Daoy (cell line): ENCODE measurements at regions not wholly inside any gene's neighbourhood (a gene's known extent, or its start where the extent isn't known, plus 50 kb on each side); places are given as distances from the start of the nearest gene placed in this dataset.
"Not testable (repeated sequence)": the region's sequence is repeated elsewhere in the genome, so short reads cannot be mapped to it uniquely, and the experiment has no call there.

Experiments used
- DNase-seq: peaks from one replicate; pipeline ENCODE4 v3.0.0-alpha.2; 2015; ENCODE audit warnings: low read depth

DNA sequence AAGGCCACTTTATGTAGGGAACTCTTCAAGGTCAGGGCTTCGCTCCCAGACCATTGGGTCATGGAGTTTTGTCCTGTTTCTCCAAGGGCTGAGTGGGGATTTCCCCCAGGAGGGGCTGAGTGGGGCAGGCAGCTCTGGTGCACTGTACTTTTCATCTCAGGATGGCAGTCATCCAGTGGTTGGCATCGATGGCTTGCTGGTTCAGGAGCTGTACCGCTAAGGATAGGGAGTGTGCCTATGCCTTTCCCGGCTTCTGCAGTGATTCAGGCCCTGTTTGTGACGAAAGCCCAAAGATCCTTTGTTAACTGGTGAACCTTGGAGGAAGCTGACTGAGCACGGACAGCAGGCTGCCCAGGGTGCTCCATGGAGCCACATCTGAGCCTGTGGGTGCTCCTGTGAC lies 100.1 kb upstream of the GADD45A start:
- no peak for DNase-seq

DNA sequence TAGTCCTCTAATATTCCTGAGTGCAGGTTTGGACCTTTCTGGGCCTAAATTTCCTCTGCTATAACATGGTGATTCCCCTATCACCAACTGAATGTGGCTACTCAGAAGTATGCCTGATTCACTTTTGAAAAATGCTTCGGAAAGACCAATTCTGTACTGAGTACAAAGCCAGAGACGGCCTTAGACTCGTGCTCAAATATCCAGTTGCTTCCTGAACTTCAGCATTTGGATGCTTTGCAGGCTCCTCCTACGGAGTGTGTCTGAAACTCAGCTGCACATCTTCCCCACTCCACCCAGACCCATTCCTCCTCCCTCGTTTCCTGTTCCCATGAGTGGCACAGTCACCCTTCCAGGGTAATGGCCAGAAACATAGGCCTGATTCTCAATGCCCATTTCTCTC lies 98.4 kb upstream of the GADD45A start:
- no peak for DNase-seq

DNA sequence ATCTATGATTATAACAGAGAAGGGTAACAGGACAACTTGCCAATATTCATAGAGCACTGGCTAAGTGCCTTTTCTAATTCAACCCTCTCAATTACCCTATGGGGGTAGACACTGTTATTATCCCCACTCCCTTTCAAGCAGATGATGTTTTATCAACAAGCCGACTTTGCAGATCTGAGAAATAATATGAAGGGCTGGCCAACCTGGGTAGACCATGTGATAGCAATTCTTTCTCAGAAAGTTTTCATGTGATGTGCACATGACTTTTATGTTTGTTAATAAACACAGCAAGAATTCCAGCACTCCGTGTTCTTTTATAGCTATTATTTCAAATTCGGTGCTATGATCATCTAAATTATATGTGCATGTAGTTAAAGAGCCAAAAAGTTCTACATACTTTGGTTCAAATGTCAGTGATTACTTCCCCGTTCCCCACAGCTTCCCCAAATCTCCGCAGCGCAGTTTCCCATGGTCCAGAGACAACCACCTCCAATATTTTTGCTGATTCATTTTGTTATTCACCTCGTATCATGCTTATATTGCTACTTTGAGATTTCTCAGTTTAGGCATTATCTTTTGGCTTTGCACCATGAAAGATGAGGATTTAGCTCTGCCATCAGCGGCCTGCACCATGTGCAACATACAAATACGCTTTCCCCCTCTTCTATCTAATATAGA lies 96.7 kb upstream of the GADD45A start:
- DNase-seq: no peak

DNA sequence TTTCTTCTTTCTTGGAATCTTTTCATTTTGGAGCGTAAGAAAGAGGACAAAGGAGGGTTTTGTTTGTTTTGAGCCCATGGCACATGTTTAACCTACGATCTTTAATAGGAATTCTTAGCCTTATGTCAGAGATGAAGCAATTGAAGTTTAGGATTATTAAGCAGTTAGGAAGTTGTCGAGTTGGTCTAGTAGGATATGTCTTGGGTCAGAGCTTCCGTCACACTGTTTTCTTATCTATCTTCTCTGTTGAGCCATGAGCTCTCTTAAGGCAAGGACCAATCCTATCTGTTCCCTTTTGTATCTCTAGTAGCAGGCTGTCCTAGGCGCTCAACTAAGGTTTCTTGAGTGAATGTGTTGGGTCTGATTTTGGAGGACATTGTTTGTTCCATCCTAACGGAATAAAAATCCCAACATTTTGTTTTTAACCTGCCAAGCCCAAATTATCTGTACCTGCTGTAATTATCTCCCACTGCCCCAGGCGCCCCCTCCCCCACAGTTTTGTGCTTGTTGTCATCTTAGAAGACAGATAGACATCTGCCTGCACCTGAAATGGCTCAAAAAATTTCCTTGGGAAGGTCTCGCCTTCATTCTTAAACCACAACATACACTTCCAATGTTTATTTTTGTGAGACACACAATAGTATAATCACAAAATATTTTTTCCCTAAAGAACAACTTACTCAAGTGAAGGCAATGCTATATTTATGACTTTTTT lies 95.3 kb upstream of the GADD45A start:
- DNase-seq: no peak

DNA sequence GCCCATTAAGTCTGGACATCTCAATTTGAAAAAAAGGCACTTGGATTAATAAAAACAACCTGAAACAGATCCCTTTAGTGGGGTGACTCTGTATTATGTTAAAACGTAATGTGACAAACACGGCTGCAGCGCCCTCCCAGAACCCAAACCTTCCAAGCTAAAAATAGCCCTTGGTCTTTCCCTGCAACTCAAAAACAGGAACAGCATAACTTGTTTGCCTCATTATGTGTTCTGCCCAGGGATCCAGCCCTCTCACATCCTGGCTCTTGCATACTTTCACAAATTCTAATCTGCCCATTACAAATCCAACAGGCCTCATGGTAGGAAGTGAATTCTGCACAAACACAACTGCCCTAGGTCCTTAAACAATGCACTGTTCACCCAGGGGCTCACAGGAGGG lies 94.7 kb upstream of the GADD45A start:
- DNase-seq: no peak

DNA sequence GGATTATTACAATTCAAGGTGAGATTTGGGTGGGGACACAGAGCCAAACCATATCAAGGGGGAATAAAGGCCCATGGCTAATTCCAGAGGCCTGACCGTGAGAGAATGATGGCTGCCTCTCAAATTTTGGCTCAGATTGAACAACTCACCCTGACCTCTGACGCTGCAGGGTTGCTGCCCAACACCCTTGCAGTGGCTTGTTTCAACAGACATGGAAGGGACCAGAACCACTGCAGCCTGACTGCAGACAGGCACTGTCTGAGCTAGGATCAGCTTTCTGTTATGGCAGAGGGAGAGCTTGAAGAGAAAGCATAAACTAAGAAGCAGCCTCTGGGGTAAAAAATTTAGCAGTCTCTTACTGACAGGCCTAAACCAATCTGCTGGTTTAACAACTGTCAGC lies 90.2 kb upstream of the GADD45A start:
- DNase-seq: no peak

DNA sequence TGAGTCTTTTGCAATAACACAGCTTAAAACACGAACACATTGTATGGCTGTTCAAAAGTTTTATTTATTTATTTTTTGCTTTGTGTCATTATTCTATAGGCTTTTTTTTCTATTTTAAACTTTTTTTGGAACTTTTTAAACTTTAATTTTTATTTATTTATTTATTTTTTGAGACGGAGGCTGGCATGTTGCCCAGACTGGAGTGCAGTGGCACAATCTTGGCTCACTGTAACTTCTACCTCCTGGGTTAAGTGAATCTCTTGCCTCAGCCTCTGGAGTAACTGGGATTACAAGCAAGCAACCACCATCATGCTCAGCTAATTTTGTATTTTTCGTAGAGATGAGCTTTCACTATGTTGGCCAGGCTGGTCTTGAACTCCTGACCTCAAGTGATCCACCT lies 88.3 kb upstream of the GADD45A start:
- DNase-seq: no peak

DNA sequence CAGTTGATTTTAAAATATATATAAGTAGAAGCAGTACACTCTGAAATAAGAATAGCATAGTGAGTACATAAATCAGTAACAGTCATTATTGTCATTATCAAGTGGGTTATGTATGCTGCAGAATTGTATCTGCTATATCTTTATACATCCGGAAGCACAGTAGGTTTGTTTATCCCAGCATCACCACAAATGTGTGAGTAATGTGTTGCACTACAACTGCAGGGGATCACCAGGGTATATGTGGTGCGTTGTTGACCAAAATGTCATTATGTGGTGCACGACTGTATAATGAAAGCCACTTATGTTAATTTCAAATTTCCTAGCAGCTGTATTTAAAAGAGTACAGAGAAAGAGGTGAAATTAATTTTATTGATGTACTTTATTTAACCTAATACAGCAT lies 87.7 kb upstream of the GADD45A start:
- peak; percentile 19 for DNase-seq

DNA sequence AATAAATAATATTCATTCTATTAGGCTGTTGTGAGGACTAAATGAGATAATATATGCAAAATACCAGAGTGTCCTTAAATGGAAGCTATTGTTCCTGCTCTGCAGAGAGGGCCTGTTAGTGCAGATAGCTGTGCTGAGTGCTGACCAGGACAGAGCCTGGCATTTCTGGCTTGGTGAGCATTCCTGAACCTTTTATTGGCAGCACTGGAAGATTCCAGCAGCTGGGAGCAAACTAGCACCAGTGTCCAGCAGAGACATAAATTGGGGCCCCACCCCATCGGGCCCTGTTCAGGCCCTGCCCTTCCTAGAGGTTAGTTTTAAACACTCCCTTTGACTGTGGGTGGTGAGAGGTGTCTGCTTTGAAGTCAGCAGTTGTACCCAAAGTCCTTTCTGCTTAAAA lies 85.9 kb upstream of the GADD45A start:
- no peak for DNase-seq

DNA sequence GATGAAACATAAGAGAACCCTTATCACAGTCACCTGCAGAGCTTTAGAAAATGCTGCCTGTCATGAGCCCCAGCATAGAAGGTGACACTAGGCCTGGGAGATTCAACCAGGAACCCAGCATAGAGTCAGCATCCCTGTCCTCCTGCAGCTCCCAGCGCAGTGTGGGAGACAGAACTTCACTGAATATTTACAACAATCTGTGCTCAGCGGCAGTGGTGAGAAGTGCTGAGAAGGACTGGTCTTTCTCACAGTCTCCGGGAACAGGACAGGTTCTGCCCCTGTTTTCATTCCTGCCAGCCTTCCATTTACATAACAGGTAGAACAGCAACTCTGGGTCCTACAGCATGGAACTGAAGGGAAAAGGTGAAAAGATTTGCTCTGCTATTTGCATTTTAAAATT lies 83.5 kb upstream of the GADD45A start:
- no peak for DNase-seq

DNA sequence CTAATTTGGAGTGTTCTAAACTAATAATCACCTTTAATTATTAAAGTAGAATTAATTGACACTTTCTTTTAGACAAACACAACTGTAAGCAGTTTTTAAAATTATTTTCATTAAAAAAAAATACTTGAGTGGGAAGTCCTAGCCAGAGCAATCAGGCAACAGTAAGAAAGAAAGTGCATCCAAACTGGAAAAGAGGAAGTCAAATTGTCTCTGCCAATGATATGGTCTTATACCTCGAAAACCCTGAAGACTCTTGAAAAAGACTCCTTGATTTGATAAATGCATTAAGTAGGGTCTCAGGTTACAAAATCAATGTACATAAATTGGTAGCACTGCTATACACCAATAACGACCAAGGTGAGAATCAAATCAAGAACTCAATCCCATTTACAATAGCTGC lies 83.0 kb upstream of the GADD45A start:
- DNase-seq: no peak

DNA sequence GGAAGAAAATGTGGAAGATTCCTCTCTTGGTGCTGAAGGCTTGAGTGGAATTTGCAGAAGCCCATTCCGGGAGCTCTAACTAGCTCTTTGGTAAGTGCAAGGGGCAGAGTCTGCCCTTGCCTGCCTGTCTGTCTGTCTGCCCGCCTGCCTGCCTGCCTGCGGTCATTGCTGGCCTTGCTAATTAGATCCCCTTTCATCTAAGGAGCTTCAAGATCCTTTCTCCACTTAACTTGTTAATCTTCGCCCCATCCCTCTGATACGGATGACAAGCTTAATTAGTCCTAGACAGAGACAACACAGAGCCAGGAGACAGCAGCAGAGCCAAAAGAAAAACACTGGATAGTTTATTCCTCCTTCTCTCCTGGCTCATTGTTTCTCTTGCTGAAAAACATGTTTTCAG lies 80.2 kb upstream of the GADD45A start:
- no peak for DNase-seq

DNA sequence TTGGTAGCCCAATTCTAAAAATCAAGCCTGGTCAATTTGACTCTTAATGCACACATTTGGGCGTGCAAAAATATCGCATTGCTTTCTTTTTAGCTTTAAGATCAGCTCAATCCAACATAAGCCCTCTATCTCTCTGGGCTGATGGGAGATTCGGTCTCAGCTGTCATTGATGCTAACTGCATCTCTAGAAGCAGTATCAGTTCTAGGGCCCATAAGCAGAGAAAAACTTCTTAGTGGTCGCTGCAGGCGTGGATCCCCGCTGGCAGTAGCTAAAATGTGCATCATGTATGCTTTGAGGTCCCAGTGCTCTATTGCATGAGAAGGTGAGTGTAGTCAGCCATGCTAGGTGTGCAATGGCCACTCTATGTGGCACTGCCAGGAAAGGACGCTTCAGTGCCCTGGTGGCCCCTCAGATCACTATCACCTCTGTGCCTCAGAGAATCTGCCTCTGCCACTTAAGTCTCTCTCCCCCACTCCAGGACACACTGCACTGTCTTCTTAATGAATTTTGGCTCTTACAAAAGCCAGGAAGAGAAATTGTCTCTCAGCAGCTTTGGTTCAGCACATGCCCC lies 79.7 kb upstream of the GADD45A start:
- no peak for DNase-seq

DNA sequence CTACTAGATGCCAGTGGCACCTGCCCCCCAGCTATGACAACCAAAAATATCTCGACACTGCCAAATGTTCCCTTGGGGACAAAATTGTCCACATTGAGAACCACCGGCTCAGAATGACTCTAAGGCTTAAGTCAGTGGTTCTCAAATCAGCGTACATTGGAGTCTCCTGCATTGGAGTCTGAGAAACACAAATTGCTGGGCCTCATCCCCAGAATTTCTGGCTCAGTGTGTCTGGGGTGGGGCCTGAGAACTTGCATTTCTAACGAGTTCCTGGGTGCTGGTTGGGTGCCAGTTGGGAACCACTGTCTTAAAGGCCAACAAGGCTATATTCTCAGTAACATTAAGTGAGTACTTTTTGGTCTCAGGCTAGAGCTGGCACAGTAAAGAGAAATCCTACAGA lies 77.7 kb upstream of the GADD45A start:
- no peak for DNase-seq

DNA sequence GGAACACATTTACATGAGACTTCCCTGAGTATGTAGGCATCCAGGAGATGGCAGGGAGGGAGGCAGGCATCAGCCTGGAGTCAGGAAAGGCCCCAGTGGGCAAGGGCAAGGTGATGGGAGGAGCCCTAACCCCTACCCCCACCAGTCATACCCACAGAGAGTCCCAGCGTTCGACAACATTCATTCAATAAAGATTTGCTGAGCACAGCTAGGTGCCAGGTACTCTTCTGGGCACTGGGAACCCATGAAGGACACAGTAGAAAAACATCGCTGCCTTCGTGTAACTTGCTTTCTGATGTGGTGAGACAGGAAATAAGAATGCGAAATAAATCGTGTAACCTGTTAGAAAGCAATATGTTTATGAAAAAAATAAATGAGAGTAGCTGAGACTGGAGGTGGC lies 77.3 kb upstream of the GADD45A start:
- DNase-seq: no peak

DNA sequence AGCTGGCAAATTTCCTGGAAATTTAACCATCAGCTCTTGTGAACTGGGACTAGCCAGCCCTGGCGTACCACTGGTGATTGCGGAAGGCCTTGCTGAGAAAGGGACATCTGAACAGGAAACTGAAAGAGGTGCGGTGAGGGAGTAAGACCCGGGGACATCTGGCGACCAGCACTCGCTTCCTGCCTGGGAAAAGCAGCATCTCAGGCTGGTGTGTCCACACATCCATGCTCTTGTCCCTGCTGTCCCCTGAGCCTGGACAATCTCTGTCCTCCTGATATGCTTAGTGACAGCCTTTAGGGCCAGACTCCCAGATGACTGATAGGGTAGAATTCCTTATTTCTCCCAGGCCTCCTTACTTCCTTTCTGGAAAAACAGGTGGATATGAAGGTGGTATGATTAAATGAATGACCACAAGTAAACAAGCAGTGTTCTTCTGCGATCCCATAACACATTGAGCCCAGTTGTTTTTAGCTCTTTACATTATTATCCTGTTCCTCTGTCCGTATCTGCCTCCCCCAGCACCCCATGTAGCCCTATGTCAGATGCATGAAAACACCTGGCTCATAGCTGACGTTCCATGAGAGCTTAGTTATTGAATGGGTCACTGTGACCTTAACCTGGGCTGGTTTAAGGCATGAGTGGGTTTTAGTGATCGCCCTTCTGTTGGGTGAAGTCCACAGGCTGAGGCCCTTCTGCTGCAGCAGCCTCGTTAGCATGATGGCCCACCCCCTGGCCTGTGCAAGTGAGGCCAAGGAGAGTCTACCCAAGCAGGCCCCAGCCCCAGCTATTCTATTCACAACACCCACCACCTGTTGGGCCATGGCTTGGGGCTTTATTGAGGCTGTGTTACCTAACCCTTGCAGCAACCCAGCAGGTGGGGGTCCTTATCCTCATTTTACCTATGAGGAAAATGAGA lies 76.1 kb upstream of the GADD45A start:
- DNase-seq: no peak

DNA sequence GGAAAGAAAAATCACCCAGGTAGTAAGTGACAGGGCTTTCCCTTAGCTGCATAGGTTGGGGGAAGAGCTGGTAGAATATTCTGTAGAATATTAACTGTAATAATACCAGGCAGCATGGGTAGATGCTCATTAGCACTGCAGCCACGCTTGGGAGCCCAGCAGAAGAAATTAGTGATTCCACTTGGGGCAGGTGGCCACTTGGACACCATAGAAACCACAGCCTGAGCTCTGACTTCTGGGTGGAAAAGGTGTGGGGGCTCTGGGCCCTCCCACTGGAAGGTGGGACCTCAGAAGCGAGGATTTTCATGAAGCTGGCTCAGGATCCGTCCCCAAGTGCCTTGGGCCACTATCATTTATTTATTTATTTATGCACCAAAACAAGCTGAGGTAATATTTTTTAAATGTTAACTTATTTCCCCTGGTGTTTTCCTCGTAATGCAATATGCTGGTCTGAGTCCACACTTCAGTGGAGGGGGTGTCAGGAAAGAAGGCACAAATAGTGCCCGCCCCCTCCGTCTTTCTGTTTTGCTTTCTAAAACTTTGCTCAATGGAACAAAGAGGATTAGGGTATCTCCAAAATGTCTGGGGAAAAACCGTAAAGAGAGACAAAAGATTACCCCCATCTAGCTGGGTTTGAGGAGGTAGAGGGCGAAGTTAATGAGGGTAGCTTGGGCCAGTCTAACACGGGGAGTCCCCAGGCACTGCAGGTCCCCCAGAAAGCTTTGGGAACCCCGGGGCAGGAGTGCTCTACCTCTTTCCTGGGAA lies 75.2 kb upstream of the GADD45A start:
- DNase-seq: no peak

DNA sequence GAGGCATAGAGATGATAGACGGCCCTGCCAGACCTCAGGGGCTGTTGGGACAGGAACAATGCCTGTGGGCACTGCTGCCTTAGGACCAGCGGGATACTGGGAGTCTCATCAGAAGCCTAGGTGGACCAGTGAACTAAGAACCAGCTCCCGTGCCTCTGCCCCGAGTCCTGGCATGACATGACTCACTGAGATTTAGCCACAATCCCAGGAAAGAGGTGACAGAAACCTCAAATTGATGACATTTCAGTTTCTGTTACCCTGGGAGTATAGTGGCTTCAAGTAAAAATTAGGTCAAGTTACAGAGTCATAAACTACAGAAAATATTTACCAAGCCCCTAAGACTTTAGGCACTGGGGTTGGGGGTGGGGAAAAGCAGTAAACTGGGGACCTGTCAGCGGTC lies 74.6 kb upstream of the GADD45A start:
- DNase-seq: peak; percentile 40

DNA sequence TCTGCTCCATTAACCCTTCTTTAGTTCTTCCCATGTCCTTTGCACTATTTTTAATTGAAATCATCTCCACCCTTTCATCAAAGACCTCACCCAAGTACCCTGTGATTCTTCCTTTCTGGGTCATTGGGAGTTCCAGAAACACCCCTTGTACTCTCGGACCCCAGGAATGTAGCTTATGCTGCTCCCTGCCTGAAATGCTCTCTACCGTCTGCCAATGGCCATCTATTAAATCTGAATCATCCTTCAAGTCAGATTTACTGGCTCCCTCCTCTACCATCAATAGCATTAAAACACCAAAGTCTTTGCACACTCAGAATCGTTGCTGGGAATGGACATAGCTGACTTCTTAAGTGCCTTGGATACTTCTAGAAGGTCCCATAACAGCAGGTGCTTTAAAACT lies 73.2 kb upstream of the GADD45A start:
- no peak for DNase-seq

DNA sequence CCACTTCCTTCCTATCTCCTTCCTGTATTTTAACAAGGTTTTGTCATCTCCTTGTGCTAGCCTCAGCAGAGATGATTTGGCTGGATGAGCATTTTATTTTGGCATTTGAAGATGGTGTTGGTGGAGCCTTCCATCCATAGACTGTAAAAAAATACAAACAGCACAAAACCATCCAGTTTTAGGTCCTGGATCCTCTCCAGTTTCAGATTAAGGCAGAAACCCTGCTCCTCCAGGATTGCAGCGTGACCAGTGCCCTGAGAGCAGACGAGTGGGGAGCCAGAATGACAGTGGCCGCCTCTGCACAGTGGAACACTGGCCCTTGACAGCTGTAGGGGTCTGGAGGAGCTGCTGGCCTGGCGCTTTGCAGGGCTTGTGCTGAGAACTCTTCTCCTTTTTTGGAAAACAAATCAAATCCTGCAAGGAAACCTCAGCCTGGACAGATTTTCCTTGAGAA lies 72.2 kb upstream of the GADD45A start:
- DNase-seq: no peak

DNA sequence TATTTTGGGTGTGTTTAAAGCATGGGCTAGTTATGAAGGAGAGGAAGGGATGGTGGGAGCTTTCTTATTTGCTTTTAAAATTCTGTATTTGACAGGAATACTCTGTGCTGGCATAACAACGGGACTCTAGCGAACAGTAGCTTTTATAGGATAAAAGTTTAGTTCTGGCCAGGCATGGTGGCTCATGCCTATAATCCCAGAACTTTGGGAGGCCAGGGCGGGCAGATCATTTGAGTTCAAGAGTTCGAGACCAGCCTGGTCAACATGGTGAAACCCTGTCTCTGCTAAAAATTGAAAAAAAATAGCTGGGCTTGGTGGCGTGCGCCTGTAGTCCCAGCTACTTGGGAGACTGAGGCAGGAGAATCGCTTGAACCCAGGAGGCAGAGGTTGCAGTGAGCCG lies 71.5 kb upstream of the GADD45A start:
- DNase-seq: not testable (repeated sequence)

DNA sequence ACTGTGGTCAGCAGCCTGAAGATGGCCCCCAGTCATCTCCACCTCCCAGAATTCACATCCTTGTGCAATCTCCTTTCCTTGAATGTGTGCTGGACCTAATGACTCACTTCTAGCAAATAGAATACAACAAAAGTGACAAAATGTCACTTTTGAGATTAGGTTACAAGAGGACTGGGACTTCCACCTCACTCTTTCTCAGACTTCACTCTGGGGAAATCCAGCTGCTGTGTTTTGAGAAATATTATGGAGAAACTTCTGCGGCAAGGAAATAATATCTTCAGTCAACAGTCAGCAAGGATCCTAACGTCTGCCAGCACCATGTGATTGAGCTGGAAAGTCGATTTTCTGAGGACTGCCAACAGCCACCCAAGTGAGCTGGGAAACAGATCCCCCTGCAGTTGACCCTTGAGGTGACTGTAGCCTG lies 70.5 kb upstream of the GADD45A start:
- DNase-seq: no peak
